Jurkat, Clone E6-1 (cell line): ENCODE measurements at regions not wholly inside any gene's neighbourhood (a gene's known extent, or its start where the extent isn't known, plus 50 kb on each side); places are given as distances from the start of the nearest gene placed in this dataset.

ENCODE experiments used
- DNase-seq: peaks from one replicate; pipeline ENCODE4 v3.0.0-alpha.2; 2011; ENCODE audit warnings: low read depth, low spot score
- H3K4me3 ChIP-seq: 2 replicates; pipeline ENCODE4 v1.5.1; 2011; ENCODE audit warnings: mild to moderate bottlenecking, low read length, control low read depth, moderate library complexity

DNA sequence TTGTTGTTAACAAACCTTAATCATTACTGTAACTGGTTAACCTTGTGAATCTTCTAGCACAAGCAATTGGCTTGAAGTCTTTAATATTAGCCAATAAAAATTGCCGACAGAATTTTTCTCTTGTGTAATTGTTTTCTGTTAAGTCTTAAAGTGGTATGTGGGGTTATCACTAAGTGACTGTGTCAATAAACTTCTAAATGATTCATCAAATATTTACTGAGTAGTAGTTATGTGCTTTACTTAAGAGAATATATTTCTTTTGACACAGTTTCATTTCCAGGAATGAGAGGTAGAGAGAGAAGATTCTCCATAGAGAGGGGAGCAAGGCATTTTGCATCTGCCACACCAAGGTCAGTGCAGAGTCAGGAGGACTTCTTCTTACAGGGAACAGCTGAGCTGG, 2361.6 kb upstream of the AGA start:
- no peak for DNase-seq
- no peak overlapping the region for H3K4me3 ChIP-seq

- DNase-seq = no peak
- no peak overlapping the region for H3K4me3 ChIP-seq
Observed at GRCh38 chr4:179804440-179804839, 2362.2 kb upstream of the AGA start.

- no peak overlapping the region for H3K4me3 ChIP-seq
- no peak for DNase-seq
Observed at GRCh38 chr4:179817317-179817716, 2375.1 kb upstream of the AGA start.

DNA sequence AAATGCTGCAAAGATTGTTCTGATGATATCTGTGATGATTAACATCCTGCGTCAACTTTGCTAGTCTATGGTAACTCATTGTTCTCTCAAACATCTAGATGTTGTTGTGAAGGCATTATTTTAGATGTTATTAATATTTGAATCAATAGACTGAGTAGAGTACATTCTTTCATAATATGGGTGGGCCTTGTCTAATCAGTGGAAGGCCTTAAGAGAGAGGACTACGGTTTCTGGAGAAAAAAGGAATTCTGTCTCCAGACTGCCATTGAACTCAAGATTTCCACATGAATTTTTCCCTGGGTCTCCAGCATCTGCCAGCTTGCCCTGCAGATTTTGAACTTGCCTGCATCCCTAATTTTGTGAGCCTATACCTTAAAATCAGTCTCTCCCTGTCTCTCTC, 2381.1 kb upstream of the AGA start:
- no peak overlapping the region for H3K4me3 ChIP-seq
- DNase-seq = no peak

- H3K4me3 ChIP-seq = no peak overlapping the region
- no peak for DNase-seq
Observed at GRCh38 chr4:179831274-179831673, 2389.0 kb upstream of the AGA start.

GRCh38 chr4:179836179-179837075, 2394.2 kb upstream of the AGA start:
- H3K4me3 ChIP-seq = no peak overlapping the region
- DNase-seq = peak; percentile 49

DNA sequence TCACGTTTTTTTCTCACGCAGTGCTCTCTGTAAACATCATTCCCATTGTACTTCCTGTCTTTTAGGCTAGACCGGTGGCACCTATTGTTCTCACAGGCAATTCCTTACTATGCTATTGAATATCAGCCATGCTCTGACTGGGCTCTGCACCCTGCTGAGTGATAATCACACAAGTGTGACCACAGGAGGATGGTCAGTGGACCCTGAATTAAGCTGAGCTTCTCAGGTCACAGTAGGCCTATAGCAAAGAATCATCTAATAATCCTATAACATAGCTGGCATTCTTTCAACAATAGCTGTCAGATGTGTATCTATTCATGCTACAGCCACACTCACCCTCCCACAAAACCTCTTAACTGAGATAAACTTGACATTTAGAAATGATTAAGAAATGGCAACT, 2399.8 kb upstream of the TENM3 start:
- H3K4me3 ChIP-seq = no peak overlapping the region
- DNase-seq = no peak

DNA sequence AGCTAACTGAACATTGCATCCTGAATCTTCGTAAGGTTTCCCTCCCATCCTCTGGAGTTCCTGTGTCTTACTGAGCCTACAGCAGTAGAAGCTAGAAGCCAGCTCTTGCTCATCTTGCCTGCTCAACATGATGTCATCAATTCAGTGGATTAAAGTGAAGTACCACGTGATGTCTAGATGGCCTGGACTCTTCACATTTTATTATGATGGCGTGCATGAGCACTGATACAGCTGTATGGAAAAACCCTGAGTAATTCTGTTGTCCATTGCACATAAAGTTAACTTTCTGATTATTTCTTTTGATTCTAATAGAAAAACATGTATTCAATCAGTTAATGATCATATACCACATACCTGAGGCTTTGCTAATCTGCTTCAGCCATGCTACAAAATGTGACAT, 2387.7 kb upstream of the TENM3 start:
- no peak for DNase-seq
- H3K4me3 ChIP-seq = no peak overlapping the region

DNA sequence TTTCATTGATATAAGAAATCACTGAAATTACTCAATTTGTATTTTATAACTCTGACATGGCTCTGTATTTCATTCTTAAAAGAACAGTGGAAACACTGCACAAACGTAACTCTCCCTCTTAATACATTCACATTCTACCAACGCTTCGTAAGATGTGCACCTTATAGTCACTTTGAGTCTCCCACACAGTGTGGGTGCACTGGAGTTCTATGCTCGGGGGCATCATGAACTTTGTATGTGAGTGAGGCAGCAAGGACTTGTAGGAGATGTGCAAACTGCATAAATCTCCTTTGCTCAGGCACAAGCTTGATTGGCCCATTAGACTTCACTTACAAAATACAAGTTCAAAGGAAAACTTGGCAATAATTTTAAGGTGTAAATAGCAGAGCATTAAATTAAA, 2385.0 kb upstream of the TENM3 start:
- no peak overlapping the region for H3K4me3 ChIP-seq
- DNase-seq = no peak

DNA sequence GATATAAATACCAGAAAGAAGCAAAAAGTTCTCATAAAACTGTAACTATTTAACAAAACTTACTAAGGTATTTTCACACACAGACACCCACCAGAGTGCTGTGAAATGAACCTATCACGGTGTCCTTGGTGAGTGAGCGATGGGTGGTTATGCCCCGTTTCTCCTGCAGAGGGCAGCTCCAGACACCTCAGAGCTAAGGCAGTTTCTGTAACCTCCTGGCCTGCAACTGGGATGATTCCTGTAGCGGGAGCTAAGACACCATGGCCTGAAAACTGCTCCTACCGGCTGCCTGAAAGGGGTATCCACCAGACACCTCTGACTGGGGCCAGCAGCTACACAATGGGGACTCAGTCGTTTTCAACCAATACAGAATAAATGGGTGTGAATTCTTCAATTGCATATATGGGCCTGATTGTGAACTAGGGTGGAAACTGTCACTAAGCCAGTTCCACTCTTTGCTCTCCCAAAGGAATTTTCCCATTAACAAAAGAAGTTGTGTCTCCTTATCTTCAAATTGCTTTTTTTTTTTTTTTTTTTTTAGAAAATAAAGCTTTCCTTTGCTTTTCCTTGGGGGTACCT, 2375.8 kb upstream of the TENM3 start:
- peak; percentile 53 for DNase-seq
- H3K4me3 ChIP-seq = no peak overlapping the region

GRCh38 chr4:179871726-179872125, 2371.5 kb upstream of the TENM3 start:
- H3K4me3 ChIP-seq = no peak overlapping the region
- DNase-seq = no peak

DNA sequence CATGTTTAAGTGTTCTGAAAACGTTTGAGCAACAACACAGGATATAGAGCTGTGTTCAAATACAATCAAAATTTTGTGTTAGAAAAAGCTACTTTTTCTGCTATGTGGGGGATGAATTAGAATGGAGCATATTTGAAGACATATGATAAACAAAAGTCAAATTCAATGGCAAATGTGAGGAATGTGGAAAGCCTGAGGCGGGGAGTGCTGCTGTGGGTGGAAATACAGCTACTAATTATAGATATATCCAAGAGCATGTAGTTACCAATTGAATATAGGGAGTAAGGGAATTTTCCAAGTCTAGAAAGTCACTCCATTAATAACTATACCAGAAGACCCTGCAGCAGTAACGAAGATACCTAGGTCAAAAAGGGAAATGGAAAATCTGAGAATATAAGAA, 2370.4 kb upstream of the TENM3 start:
- H3K4me3 ChIP-seq = no peak overlapping the region
- DNase-seq = no peak

DNA sequence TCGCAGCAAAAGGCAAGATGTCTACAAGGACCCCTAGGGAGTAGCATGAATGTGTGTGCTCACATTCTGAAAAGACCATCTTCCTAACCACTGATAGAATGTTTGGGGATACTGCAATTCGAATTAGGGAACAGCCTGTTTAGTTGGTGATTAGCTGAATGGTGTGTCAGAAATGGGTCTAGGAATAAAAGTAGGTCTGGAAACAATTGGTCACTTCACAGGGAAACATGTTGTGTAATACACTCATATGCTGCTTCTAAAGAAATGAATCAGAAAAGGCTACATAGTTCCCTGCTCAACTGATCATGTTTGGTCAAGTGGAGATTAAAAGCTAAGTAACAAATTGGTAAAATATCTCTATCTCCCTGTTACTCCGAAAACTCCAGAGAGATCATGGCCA, 2362.4 kb upstream of the TENM3 start:
- H3K4me3 ChIP-seq = no peak overlapping the region
- DNase-seq = no peak

- DNase-seq = no peak
- no peak overlapping the region for H3K4me3 ChIP-seq
Observed at GRCh38 chr4:179894066-179894778, 2349.0 kb upstream of the TENM3 start.

- no peak for DNase-seq
- H3K4me3 ChIP-seq = no peak overlapping the region
Observed at GRCh38 chr4:179919587-179919986, 2323.6 kb upstream of the TENM3 start.

DNA sequence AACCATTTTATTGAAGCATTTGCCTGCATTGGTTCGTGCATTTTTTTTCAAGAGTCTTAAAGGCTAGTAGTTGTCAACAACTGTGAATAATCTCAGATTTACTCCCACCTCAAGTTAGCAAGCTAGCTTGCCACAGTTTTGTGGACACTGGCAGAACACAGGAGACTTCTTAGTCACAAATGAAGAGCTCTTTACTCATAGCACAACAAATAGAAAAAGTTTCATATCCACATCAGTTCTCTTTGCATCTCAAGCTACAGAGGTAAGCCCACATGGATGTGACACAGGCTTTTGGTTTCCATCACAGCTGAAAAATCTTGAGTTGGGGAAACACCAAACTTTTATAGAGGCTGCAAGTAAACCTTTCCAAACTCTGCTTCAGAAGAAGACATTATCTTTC, 2315.7 kb upstream of the TENM3 start:
- H3K4me3 ChIP-seq = no peak overlapping the region
- no peak for DNase-seq

GRCh38 chr4:179941911-179942310, 2301.3 kb upstream of the TENM3 start:
- DNase-seq = peak; percentile 36
- H3K4me3 ChIP-seq = no peak overlapping the region

- no peak overlapping the region for H3K4me3 ChIP-seq
Observed at GRCh38 chr4:179976777-179977176, 2266.4 kb upstream of the TENM3 start.

DNA sequence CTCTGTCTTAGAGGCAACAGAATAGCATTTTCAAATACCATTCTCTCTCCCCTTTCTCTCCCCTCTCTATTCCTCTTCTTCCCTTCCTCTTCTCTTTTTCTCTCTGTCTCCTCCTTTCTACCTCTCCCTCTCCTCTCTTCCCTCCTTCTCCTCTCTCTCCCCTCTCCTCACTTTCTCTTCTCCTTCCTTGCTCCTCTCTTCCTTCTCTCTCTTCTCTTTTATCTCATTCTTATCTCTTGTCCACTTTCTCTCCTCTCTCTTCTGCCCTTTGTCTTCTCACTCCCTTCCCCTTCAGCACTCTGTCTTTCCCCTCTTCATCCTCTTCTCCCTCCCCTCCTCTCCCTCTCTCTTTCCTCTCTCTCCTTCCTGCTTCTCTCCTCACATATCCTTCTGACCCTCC, 2265.8 kb upstream of the TENM3 start:
- no peak overlapping the region for H3K4me3 ChIP-seq
- DNase-seq = no peak

More at GRCh38 chr4:179976777-179977176, 2266.4 kb upstream of the TENM3 start:
- DNase-seq = no peak

DNA sequence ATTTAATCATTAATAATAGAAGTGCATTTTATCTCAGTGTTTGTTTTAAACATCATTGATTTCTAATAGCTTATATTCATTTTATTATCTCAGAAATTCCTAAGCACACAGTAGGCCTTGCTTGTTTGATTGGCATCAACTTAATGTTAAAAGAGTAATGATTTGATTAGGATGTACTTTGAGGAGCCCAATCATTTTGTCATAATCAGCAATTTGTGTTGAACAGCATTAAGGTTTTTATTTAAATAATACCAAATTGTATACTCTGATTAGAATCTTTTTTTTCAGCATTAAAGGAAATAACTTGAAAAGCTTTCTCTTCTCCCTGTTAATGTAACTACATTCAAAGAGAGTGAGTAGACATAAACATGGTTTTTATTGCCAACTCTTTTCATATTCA, 2262.0 kb upstream of the TENM3 start:
- DNase-seq = no peak
- H3K4me3 ChIP-seq = no peak overlapping the region
